ENCODE measurements at regions not wholly inside any gene's neighbourhood (a gene's known extent, or its start where the extent isn't known, plus 50 kb on each side); places are given as distances from the start of the nearest gene placed in this dataset.
A peak's percentile ranks its signal among the peaks of the same experiment; 100 is the strongest.

DNA sequence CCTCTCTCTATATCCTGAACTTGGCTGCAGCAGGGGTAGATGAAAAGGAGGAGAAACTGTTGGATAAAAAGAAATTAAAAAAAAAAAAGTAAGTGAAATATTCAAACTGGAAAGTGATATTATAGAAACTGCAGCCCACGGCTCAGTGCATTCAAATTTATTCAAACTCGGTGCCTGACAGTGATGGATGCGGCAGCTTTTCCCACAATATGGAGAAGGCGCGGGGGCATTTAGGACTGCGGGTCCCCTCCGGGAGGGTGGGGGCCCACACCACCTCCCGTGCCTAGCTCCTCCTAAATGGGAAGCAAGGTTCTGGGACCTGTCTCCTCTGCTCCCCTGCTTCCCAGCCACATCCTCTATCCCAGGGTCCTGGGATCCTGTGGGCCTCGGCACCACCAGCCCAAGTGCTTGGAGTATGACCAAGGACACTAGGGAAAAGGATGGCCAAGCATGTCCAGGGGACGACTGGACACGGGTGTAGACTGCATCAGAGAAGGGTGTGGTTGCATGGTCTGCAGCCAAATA is 82.4 kb downstream of the HIF1AN start:
- intact Hi-C loops (cut with DNase I; ENCODE audit: low total_unique reads): no loop called here
- TF ChIP-seq, protein P1, sequence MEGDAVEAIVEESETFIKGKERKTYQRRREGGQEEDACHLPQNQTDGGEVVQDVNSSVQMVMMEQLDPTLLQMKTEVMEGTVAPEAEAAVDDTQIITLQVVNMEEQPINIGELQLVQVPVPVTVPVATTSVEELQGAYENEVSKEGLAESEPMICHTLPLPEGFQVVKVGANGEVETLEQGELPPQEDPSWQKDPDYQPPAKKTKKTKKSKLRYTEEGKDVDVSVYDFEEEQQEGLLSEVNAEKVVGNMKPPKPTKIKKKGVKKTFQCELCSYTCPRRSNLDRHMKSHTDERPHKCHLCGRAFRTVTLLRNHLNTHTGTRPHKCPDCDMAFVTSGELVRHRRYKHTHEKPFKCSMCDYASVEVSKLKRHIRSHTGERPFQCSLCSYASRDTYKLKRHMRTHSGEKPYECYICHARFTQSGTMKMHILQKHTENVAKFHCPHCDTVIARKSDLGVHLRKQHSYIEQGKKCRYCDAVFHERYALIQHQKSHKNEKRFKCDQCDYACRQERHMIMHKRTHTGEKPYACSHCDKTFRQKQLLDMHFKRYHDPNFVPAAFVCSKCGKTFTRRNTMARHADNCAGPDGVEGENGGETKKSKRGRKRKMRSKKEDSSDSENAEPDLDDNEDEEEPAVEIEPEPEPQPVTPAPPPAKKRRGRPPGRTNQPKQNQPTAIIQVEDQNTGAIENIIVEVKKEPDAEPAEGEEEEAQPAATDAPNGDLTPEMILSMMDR (IDR thresholded peaks at IDR 0.05): no peak
- TF ChIP-seq POLR2A (IDR thresholded peaks at IDR 0.05): no peak
- WGBS, 2 donors: 66 to 76% methylated on average over 11 of the region's 11 CpGs
- peak in 1 of 2 donors; percentile 61 for DNase-seq (ENCODE audit: low spot score in 2 of 2)
- H3K4me3 ChIP-seq (ENCODE audit: low read depth, poor library complexity, severe bottlenecking): no peak overlapping the region

DNA sequence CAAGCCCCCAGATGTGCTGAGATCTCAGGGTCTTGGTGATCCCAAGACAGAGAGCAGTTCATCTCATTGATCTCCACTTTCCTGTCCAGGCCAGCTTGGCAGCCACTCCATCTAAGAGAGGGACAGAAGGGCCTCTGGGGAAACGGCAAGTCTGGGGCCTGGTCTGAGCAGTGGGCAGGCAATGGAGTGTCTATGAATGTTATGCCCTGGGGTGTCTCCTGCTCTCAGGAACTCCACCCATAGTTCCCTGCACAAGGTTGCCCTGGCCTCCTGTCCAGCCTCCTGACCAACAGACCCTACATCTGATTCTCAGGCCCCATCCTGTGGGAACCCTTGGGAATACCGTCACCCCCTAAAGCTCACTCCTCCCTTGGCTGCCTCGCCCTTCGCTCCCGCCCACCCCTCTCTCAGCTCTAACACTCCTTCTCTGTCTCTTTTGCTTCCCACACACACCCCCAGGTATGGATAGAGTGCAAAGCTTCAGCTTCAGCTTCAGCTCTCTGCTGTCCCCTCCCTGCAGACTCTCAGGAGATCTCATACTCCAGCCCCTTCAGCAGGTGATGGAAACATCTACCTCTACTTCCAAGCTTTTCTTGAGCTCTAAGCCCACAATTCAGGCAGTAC is 83.0 kb downstream of the HIF1AN start:
- intact Hi-C loops (cut with DNase I; ENCODE audit: low total_unique reads): no loop called here
- DNase-seq (ENCODE audit: low spot score in 2 of 2): peak in 1 of 2 donors; percentile 43
- no peak for TF ChIP-seq POLR2A (IDR thresholded peaks at IDR 0.05)
- TF ChIP-seq, protein P1 (IDR thresholded peaks at IDR 0.05): no peak
- no peak overlapping the region for H3K4me3 ChIP-seq (ENCODE audit: low read depth, poor library complexity, severe bottlenecking)
- WGBS, 2 donors: 56 to 65% methylated on average over 5 of the region's 5 CpGs

DNA sequence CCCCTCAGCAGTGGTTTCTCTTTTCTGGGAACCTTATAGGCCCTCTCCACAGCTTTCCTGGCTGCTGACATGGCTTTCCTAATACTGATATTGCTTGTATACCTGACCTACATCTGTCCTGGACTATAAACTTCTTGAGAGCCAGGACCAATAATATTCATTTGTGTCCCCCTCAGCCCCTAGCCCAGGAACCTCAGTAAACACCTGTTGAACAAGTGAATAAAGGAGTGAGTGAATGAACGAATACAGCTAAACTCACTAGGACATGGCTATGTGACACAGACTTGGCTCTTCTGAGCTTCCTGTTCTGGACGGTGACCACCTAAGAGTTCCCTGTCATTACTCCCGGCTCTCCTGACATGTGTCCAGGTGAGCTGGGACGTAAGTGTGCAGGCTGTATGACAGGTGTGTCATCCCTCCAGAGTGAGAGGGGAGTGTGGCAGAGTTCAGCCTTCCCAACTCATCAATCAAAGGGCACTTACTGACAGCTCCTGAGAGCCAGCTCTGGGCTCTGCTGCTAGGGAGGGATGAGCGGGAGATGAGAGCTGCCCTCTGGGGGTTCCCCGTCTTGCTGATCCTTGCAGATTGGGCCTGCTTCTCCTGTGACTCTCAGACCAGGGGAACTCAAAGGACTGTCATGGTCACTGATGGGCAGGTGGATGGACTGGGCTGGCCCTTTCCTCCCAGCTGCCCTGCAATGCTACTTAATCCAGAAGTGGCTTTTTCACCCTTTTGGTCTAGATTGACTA is 84.5 kb downstream of the HIF1AN start:
- intact Hi-C loops (cut with DNase I; ENCODE audit: low total_unique reads): no loop called here
- DNase-seq (ENCODE audit: low spot score in 2 of 2): peak in 1 of 2 donors; percentile 80
- no peak overlapping the region for H3K4me3 ChIP-seq (ENCODE audit: low read depth, poor library complexity, severe bottlenecking)
- WGBS, 2 donors: 62 to 67% methylated on average over 6 of the region's 6 CpGs
- TF ChIP-seq POLR2A (IDR thresholded peaks at IDR 0.05): no peak
- TF ChIP-seq, protein P1 (IDR thresholded peaks at IDR 0.05): no peak

DNA sequence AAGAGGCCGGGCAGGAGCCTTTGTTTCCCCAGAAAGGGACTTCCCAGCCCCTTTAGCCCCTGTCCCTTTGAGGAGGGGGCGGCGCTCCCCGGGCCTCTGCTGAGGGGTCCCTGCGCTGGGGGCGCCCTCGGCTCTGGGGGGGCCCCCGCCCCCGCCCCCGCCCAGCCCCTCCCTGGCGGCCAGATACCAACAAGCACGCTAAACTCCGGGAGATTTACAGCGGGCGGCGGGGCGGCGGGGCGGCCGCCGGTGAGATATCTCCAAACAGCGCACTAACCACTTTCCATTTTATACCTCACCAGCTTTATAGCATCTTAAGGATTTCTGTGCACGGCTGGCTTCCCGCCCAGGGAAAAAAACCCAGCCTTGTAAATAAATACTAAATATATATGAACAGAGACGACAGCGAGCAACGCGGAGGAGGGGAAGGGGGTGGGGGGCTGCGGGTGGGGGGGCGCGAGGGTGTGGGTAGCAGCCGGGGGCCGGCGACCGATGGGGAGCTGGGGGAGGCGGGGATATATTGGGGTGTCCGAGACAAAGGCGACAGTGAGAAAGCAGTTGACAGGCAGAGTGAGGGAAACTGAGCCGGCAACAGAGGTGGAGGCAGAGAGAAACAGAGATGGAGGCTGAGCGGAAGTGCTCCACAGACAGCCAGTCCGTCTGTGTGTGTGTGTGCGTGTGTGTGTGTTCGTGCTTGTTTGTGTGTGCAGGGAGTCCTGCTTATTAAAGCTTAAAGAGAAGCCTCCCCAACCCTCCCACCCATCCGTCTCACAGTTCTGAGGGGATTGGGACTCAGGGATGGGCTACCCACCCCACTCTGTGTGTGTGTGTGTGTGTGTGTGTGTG is 85.8 kb downstream of the HIF1AN start:
- DNase-seq (ENCODE audit: low spot score in 2 of 2): peak in 1 of 2 donors; percentile 49
- intact Hi-C loops (cut with DNase I; ENCODE audit: low total_unique reads): no loop called here
- TF ChIP-seq, protein P1 (IDR thresholded peaks at IDR 0.05): no peak
- no peak for TF ChIP-seq POLR2A (IDR thresholded peaks at IDR 0.05)
- 18 to 25% methylated on average over 38 to 41 of the region's 44 CpGs for WGBS, 2 donors
- H3K4me3 ChIP-seq (ENCODE audit: low read depth, poor library complexity, severe bottlenecking): no peak overlapping the region

DNA sequence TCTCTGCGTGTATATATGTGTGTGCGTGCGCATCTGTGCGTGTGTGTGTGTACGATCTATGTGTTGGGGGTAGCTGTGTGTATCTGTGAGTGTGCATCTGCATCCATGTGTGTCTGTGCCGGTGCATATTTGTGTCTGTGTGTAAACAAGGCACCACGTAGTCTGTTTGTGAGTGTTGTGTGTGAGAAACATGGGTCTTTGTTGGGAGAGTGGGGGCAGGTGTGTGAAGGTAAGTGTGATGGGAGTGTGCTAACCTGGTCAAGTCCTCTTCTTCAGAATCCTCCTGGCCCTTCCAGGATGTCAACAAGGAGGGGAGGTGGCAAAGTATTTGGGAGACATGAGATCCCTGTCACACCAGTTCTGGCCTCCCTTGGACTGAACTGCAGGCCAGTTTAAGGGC is 87.2 kb downstream of the HIF1AN start:
- WGBS, 2 donors: 74 to 77% methylated on average over 7 of the region's 7 CpGs
- peak in 1 of 2 donors; percentile 58 for DNase-seq (ENCODE audit: low spot score in 2 of 2)
- no peak overlapping the region for H3K4me3 ChIP-seq (ENCODE audit: low read depth, poor library complexity, severe bottlenecking)
- intact Hi-C loops (cut with DNase I; ENCODE audit: low total_unique reads): no loop called here
- no peak for TF ChIP-seq POLR2A (IDR thresholded peaks at IDR 0.05)
- TF ChIP-seq, protein P1 (IDR thresholded peaks at IDR 0.05): no peak
